IMR-90 (cell line): ENCODE measurements at regions not wholly inside any gene's neighbourhood (a gene's known extent, or its start where the extent isn't known, plus 50 kb on each side); places are given as distances from the start of the nearest gene placed in this dataset.

Experiments
- ATAC-seq: fragments of 200-7000 bp; cut with Tn5 transposase; 2 replicates; pipeline ENCODE4 v1.9.1; 2020; ENCODE audit warnings: low read depth, mild to moderate bottlenecking, moderate library complexity
- BruUV-seq: library from RNA; stranded (reverse); fragments of 400-500 nt; replicated peaks from 2 replicates; lab custom pipeline; 2021; lab: Mats Ljungman, UMichigan
- CTCF ChIA-PET: fragments of 300-600 bp; formaldehyde crosslinking; extraction: SDS; loops from one replicate; lab custom pipeline; 2021; ENCODE audit warnings: antibody characterized with exemption; lab: Yijun Ruan, JAX
- POLR2A ChIA-PET: fragments of 300-600 bp; sonication (Branson Sonifier 250); formaldehyde crosslinking; loops from one replicate; lab custom pipeline; 2022; ENCODE audit warnings: antibody characterized with exemption; ENCODE audit not compliant: unreplicated experiment; lab: Charles Lee
- DNase-seq: peaks from one replicate; pipeline ENCODE4 v3.0.0; 2013
- H2AFZ ChIP-seq: replicated peaks from 2 replicates; pipeline ENCODE3; 2013; ENCODE audit warnings: low read length, mild to moderate bottlenecking; ENCODE audit not compliant: poor library complexity
- H2AK5ac ChIP-seq: 2 replicates; pipeline ENCODE4 v1.6.1; 2013; ENCODE audit warnings: low read depth, low read length, inconsistent platforms
- H2AK9ac ChIP-seq: replicated peaks from 2 replicates; pipeline ENCODE3; 2013; ENCODE audit warnings: mild to moderate bottlenecking, low read depth, low read length, moderate library complexity; ENCODE audit not compliant: poor library complexity
- H2BK120ac ChIP-seq: 2 replicates; pipeline ENCODE4 v1.6.1; 2013; ENCODE audit warnings: low read depth, low read length, inconsistent platforms
- H2BK15ac ChIP-seq: 3 replicates; pipeline ENCODE4 v1.6.1; 2013; ENCODE audit warnings: low read depth, low read length, inconsistent platforms
- H2BK20ac ChIP-seq: 2 replicates; pipeline ENCODE4 v1.6.1; 2013; ENCODE audit warnings: low read depth, mild to moderate bottlenecking, inconsistent platforms, low read length, moderate library complexity
- H2BK5ac ChIP-seq: 2 replicates; pipeline ENCODE4 v1.6.1; 2013; ENCODE audit warnings: mild to moderate bottlenecking, low read depth, low read length, inconsistent platforms; ENCODE audit not compliant: poor library complexity, severe bottlenecking
- H3K14ac ChIP-seq: replicated peaks from 2 replicates; pipeline ENCODE4 v1.6.1; 2013; ENCODE audit warnings: low read depth, low read length, inconsistent platforms
- H3K18ac ChIP-seq: 2 replicates; pipeline ENCODE4 v1.6.1; 2013; ENCODE audit warnings: low read depth, low read length, control low read depth
- H3K23ac ChIP-seq: 2 replicates; pipeline ENCODE4 v1.6.1; 2013; ENCODE audit warnings: low read depth, low read length, inconsistent platforms
- H3K27ac ChIP-seq: 2 replicates; pipeline ENCODE4 v1.5.1; 2013; ENCODE audit warnings: mild to moderate bottlenecking, control low read depth, low read length; ENCODE audit not compliant: insufficient read depth
- H3K27me3 ChIP-seq: 2 replicates; pipeline ENCODE4 v1.6.1; 2013; ENCODE audit warnings: low read length; ENCODE audit not compliant: control insufficient read depth, insufficient read depth
- H3K36me3 ChIP-seq: 2 replicates; pipeline ENCODE4 v1.6.1; 2013; ENCODE audit warnings: low read length, mixed read lengths; ENCODE audit not compliant: control insufficient read depth, insufficient read depth
- H3K4ac ChIP-seq: 2 replicates; pipeline ENCODE4 v1.6.1; 2013; ENCODE audit warnings: low read depth, low read length, inconsistent platforms
- H3K4me1 ChIP-seq: 2 replicates; pipeline ENCODE4 v1.6.1; 2013; ENCODE audit warnings: low read length, mixed read lengths; ENCODE audit not compliant: control insufficient read depth, insufficient read depth
- H3K4me2 ChIP-seq: 2 replicates; pipeline ENCODE4 v1.6.1; 2013; ENCODE audit warnings: low read depth, mild to moderate bottlenecking, control low read depth, low read length, moderate library complexity
- H3K4me3 ChIP-seq: 2 replicates; pipeline ENCODE4 v1.5.1; 2013; ENCODE audit warnings: low read depth, mild to moderate bottlenecking, control low read depth, low read length, moderate library complexity; ENCODE audit not compliant: insufficient read depth
- H3K56ac ChIP-seq: 2 replicates; pipeline ENCODE4 v1.6.1; 2013; ENCODE audit warnings: low read length, inconsistent platforms; ENCODE audit not compliant: insufficient read depth; ENCODE audit errors: extremely low read depth
- H3K79me1 ChIP-seq, 2 experiments: 2 replicates each; pipeline ENCODE4 v1.6.1; 2013; ENCODE audit warnings: low read length in 2 of 2, inconsistent platforms in 1 of 2, low read depth in 1 of 2
- H3K9ac ChIP-seq: 2 replicates; pipeline ENCODE4 v1.6.1; 2013; ENCODE audit warnings: low read depth, low read length, control low read depth
- H3K9me1 ChIP-seq: 2 replicates; pipeline ENCODE4 v1.6.1; 2013; ENCODE audit warnings: low read length, inconsistent platforms; ENCODE audit not compliant: insufficient read depth
- H3K9me3 ChIP-seq: 2 replicates; pipeline ENCODE4 v1.6.1; 2013; ENCODE audit warnings: low read length; ENCODE audit not compliant: control insufficient read depth, insufficient read depth
- H4K20me1 ChIP-seq: 2 replicates; pipeline ENCODE4 v1.6.1; 2013; ENCODE audit warnings: low read length, inconsistent platforms; ENCODE audit not compliant: insufficient read depth
- H4K5ac ChIP-seq: 2 replicates; pipeline ENCODE4 v1.6.1; 2013; ENCODE audit warnings: mild to moderate bottlenecking, low read depth, low read length, control low read depth
- H4K8ac ChIP-seq, 2 experiments: 2 replicates each; pipeline ENCODE4 v1.6.1; 2013; ENCODE audit warnings: low read depth in 2 of 2, low read length in 2 of 2, control low read depth in 1 of 2, inconsistent platforms in 1 of 2
- H4K91ac ChIP-seq: 2 replicates; pipeline ENCODE4 v1.6.1; 2013; ENCODE audit warnings: low read depth, low read length, inconsistent platforms; ENCODE audit not compliant: insufficient read depth
- BHLHE40 ChIP-seq: fragments of 150-350 bp; IDR thresholded peaks from 2 replicates; pipeline ENCODE4 v1.6.1; 2016; ENCODE audit warnings: mild to moderate bottlenecking, low read depth, low read length
- CEBPB ChIP-seq: IDR thresholded peaks from 2 replicates; pipeline ENCODE4 v1.6.1; 2012; ENCODE audit warnings: low read depth, low read length, improper control_type of control experiment
- CHD1 ChIP-seq: IDR thresholded peaks from 2 replicates; pipeline ENCODE4 v1.6.1; 2012; ENCODE audit warnings: low read depth, low read length, improper control_type of control experiment
- FOS ChIP-seq: fragments of 150-350 bp; IDR thresholded peaks from 2 replicates; pipeline ENCODE4 v1.6.1; 2016; ENCODE audit warnings: low read depth, low read length
- MAFK ChIP-seq: IDR thresholded peaks from 2 replicates; pipeline ENCODE4 v1.6.1; 2012; ENCODE audit warnings: low read depth, low read length, improper control_type of control experiment
- MAZ ChIP-seq: IDR thresholded peaks from 2 replicates; pipeline ENCODE4 v1.6.1; 2012; ENCODE audit warnings: low read depth, mild to moderate bottlenecking, low read length, improper control_type of control experiment, moderate library complexity, borderline replicate concordance
- MXI1 ChIP-seq: IDR thresholded peaks from 2 replicates; pipeline ENCODE4 v1.6.1; 2012; ENCODE audit warnings: low read depth, mild to moderate bottlenecking, low read length, moderate library complexity, borderline replicate concordance
- NFE2L2 ChIP-seq: fragments of 150-350 bp; IDR thresholded peaks from 2 replicates; pipeline ENCODE4 v1.6.1; 2016; ENCODE audit warnings: low read depth, mild to moderate bottlenecking, low read length
- POLR2A ChIP-seq: IDR thresholded peaks from 2 replicates; pipeline ENCODE4 v1.6.1; 2012; ENCODE audit warnings: mild to moderate bottlenecking, low read depth, low read length
- RAD21 ChIP-seq: IDR thresholded peaks from 2 replicates; pipeline ENCODE4 v1.6.1; 2012; ENCODE audit warnings: low read length, improper control_type of control experiment
- RCOR1 ChIP-seq: IDR thresholded peaks from 2 replicates; pipeline ENCODE4 v1.6.1; 2012; ENCODE audit warnings: mild to moderate bottlenecking, low read length, improper control_type of control experiment; ENCODE audit not compliant: insufficient replicate concordance
- RFX5 ChIP-seq: IDR thresholded peaks from 2 replicates; pipeline ENCODE4 v1.8.0; 2012; ENCODE audit warnings: low read depth, mild to moderate bottlenecking, low read length, moderate library complexity
- SMC3 ChIP-seq: fragments of 150-350 bp; IDR thresholded peaks from 2 replicates; pipeline ENCODE4 v1.6.1; 2016; ENCODE audit warnings: low read depth, mild to moderate bottlenecking, antibody characterized with exemption, low read length, moderate library complexity
- dilution Hi-C: fragments of 300-500 bp; cut with HindIII; formaldehyde crosslinking; loops from one replicate; pipeline ENCODE4 v1.14.3; 2018; ENCODE audit warnings: low sequenced_read_pairs; ENCODE audit not compliant: unreplicated experiment
- in situ Hi-C: fragments of 300-500 bp; cut with MboI; formaldehyde crosslinking; loops from 3 replicates; pipeline ENCODE4 v1.14.3; 2019; ENCODE audit warnings: low sequenced_read_pairs, inconsistent platforms, mixed read lengths
- intact Hi-C: fragments of 100-400 bp; cut with micrococcal nuclease; formaldehyde crosslinking; loops from 2 replicates; pipeline ENCODE4 v1.10.0; 2022
- TF ChIP-seq, protein P1 (sequence below): fragments of 150-350 bp; IDR thresholded peaks from 2 replicates; pipeline ENCODE4 v1.6.1; 2016; ENCODE audit warnings: low read depth, mild to moderate bottlenecking, low read length, moderate library complexity, borderline replicate concordance
- TF ChIP-seq, protein P2 (sequence below): conservative IDR thresholded peaks from 2 replicates; pipeline ENCODE4 v1.5.1; 2012; ENCODE audit warnings: mild to moderate bottlenecking, low read depth, low read length, improper control_type of control experiment
- TF ChIP-seq, protein P3 (sequence below): fragments of 150-350 bp; IDR thresholded peaks from 2 replicates; pipeline ENCODE4 v1.6.1; 2017; ENCODE audit warnings: mild to moderate bottlenecking, antibody characterized with exemption, low read length, low read depth

DNA sequence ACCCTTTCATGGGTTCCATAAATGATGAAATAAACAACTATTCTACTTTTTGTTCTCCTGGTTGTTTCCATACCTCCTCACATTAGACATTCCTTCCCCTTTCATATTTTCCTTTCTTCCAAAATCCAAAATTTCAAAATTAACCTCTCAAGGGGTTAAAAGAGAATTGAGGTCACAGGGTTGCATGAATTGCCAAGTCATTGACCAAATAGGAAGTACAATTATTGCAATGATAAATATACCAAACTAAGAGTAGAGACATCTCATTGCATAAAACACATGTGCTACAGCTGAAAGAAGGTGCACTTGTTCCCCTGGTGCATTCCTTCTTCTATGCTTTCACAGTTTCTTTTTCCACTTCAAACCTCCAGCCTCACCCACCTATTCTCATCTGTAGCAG lies 136.1 kb downstream of the KCTD12 start:
- dilution Hi-C loops: no loop called here
- CTCF ChIA-PET: no interaction called here
- no peak overlapping the region for H3K23ac ChIP-seq

More for the DNA sequence above, 136.1 kb downstream of the KCTD12 start:
- in situ Hi-C loops: no loop called here
- H4K20me1 ChIP-seq: no peaks in the 10 kb centered on the region
- H2BK5ac ChIP-seq: no peak overlapping the region
- H3K4me3 ChIP-seq: no peak overlapping the region
- H4K91ac ChIP-seq: no peak overlapping the region
- H3K27me3 ChIP-seq: no peaks in the 10 kb centered on the region; the same call in 1 of the 2 replicates
- H2BK15ac ChIP-seq: no peak overlapping the region
- H3K9me3 ChIP-seq: no peaks in the 10 kb centered on the region
- no peak overlapping the region for H3K9ac ChIP-seq
- no peak overlapping the region for H3K14ac ChIP-seq
- no peaks in the 10 kb centered on the region for H3K79me1 ChIP-seq
- no peak overlapping the region for H2AK9ac ChIP-seq
- TF ChIP-seq, protein P1, sequence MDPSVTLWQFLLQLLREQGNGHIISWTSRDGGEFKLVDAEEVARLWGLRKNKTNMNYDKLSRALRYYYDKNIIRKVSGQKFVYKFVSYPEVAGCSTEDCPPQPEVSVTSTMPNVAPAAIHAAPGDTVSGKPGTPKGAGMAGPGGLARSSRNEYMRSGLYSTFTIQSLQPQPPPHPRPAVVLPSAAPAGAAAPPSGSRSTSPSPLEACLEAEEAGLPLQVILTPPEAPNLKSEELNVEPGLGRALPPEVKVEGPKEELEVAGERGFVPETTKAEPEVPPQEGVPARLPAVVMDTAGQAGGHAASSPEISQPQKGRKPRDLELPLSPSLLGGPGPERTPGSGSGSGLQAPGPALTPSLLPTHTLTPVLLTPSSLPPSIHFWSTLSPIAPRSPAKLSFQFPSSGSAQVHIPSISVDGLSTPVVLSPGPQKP: no peak
- TF ChIP-seq MAFK (no peak), NFE2L2 (no peak), RFX5 (no peak), SMC3 (no peak), CHD1 (no peak), FOS (no peak), MXI1 (no peak), RAD21 (no peak), MAZ (no peak), CEBPB (no peak), RCOR1 (no peak), POLR2A (no peak), BHLHE40 (no peak)
- TF ChIP-seq, protein P2, sequence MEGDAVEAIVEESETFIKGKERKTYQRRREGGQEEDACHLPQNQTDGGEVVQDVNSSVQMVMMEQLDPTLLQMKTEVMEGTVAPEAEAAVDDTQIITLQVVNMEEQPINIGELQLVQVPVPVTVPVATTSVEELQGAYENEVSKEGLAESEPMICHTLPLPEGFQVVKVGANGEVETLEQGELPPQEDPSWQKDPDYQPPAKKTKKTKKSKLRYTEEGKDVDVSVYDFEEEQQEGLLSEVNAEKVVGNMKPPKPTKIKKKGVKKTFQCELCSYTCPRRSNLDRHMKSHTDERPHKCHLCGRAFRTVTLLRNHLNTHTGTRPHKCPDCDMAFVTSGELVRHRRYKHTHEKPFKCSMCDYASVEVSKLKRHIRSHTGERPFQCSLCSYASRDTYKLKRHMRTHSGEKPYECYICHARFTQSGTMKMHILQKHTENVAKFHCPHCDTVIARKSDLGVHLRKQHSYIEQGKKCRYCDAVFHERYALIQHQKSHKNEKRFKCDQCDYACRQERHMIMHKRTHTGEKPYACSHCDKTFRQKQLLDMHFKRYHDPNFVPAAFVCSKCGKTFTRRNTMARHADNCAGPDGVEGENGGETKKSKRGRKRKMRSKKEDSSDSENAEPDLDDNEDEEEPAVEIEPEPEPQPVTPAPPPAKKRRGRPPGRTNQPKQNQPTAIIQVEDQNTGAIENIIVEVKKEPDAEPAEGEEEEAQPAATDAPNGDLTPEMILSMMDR: no peak
- TF ChIP-seq, protein P3, sequence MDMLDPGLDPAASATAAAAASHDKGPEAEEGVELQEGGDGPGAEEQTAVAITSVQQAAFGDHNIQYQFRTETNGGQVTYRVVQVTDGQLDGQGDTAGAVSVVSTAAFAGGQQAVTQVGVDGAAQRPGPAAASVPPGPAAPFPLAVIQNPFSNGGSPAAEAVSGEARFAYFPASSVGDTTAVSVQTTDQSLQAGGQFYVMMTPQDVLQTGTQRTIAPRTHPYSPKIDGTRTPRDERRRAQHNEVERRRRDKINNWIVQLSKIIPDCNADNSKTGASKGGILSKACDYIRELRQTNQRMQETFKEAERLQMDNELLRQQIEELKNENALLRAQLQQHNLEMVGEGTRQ: no peak
- H2BK120ac ChIP-seq: no peak overlapping the region
- POLR2A ChIA-PET: no interaction called here
- peaks cover 1% of the 10 kb centered on the region; the same call in 1 of the 2 replicates for H3K4me1 ChIP-seq
- no peak overlapping the region for H3K27ac ChIP-seq
- H3K4me2 ChIP-seq: no peak overlapping the region
- no peak overlapping the region for H3K4ac ChIP-seq
- no peaks in the 10 kb centered on the region for H3K36me3 ChIP-seq
- no peak overlapping the region for H3K56ac ChIP-seq
- ATAC-seq (no peak), DNase-seq (no peak)
- H2BK20ac ChIP-seq: no peak overlapping the region
- intact Hi-C loops: no loop called here
- no peak overlapping the region for H2AK5ac ChIP-seq
- H4K5ac ChIP-seq: no peak overlapping the region
- no peak overlapping the region for H3K18ac ChIP-seq
- no peaks in the 10 kb centered on the region for H3K9me1 ChIP-seq
- no peak overlapping the region for H2AFZ ChIP-seq
- no TSS peak for BruUV-seq
- no peak overlapping the region for H4K8ac ChIP-seq
